ENCODE measurements at regions not wholly inside any gene's neighbourhood (a gene's known extent, or its start where the extent isn't known, plus 50 kb on each side); places are given as distances from the start of the nearest gene placed in this dataset.

GRCh38 chr5:113673041-113673440, 159.5 kb downstream of the YTHDC2 start:
- ChIA-PET CTCF (interaction anchor here (0.6 kb wide), 1 partner anchor 426 kb away, joined by 3 read pairs; no protein-coding TSS in a partner anchor), POLR2A (no interaction called here)
- TF ChIP-seq CTCF (IDR thresholded peaks at IDR 0.05; ENCODE audit: insufficient read depth, low read depth, low read length) = no peak
- H3K27me3 ChIP-seq (ENCODE audit: control insufficient read depth, insufficient read depth, low read length) = no peaks in the 10 kb centered on the region
- H3K36me3 ChIP-seq (ENCODE audit: control insufficient read depth, insufficient read depth, low read length) = no peaks in the 10 kb centered on the region
- H3K4me3 ChIP-seq (ENCODE audit: low read depth, low read length) = no peak overlapping the region
- DNase-seq (ENCODE audit: low read depth) = no peak

GRCh38 chr5:113675166-113675565, 161.7 kb downstream of the YTHDC2 start:
- Histone ChIP-seq H3K27me3 (ENCODE audit: control insufficient read depth, insufficient read depth, low read length) (no peaks in the 10 kb centered on the region), H3K4me3 (ENCODE audit: low read depth, low read length) (no peak overlapping the region), H3K36me3 (ENCODE audit: control insufficient read depth, insufficient read depth, low read length) (no peaks in the 10 kb centered on the region)
- ChIA-PET POLR2A (no interaction called here), CTCF (interaction anchor here (0.7 kb wide), 2 partner anchors 775 to 784 kb away, joined by 3 to 5 read pairs; no protein-coding TSS in a partner anchor)
- DNase-seq (ENCODE audit: low read depth) = no peak
- no peak for TF ChIP-seq CTCF (IDR thresholded peaks at IDR 0.05; ENCODE audit: insufficient read depth, low read depth, low read length)

GRCh38 chr5:113678202-113678601, 164.7 kb downstream of the YTHDC2 start:
- no peaks in the 10 kb centered on the region for H3K36me3 ChIP-seq (ENCODE audit: control insufficient read depth, insufficient read depth, low read length)
- POLR2A ChIA-PET = no interaction called here
- TF ChIP-seq CTCF (IDR thresholded peaks at IDR 0.05; ENCODE audit: insufficient read depth, low read depth, low read length) = no peak
- CTCF ChIA-PET = interaction anchor here (0.7 kb wide), 1 partner anchor 18 kb away, joined by 3 read pairs; no protein-coding TSS in a partner anchor
- H3K27me3 ChIP-seq (ENCODE audit: control insufficient read depth, insufficient read depth, low read length) = no peaks in the 10 kb centered on the region
- H3K4me3 ChIP-seq (ENCODE audit: low read depth, low read length) = no peak overlapping the region
- DNase-seq (ENCODE audit: low read depth) = no peak

GRCh38 chr5:113678924-113679575, 165.6 kb downstream of the YTHDC2 start:
- Histone ChIP-seq H3K27me3 (ENCODE audit: control insufficient read depth, insufficient read depth, low read length) (no peaks in the 10 kb centered on the region), H3K36me3 (ENCODE audit: control insufficient read depth, insufficient read depth, low read length) (no peaks in the 10 kb centered on the region), H3K4me3 (ENCODE audit: low read depth, low read length) (no peak overlapping the region)
- ChIA-PET CTCF (interaction anchor here (0.6 to 1.8 kb wide), 9 partner anchors 14 to 1109 kb away, joined by 3 to 10 read pairs (median 3); no protein-coding TSS in a partner anchor), POLR2A (no interaction called here)
- TF ChIP-seq CTCF (IDR thresholded peaks at IDR 0.05; ENCODE audit: insufficient read depth, low read depth, low read length) = peak; percentile 76
- DNase-seq (ENCODE audit: low read depth) = no peak

- CTCF ChIA-PET = interaction anchor here (0.6 to 1.8 kb wide), 9 partner anchors 18 to 1389 kb away, joined by 3 to 10 read pairs (median 3); no protein-coding TSS in a partner anchor
- TF ChIP-seq CTCF (IDR thresholded peaks at IDR 0.05; ENCODE audit: insufficient read depth, low read depth, low read length) = no peak
- Histone ChIP-seq H3K4me3 (ENCODE audit: low read depth, low read length) (no peak overlapping the region), H3K36me3 (ENCODE audit: control insufficient read depth, insufficient read depth, low read length) (no peaks in the 10 kb centered on the region), H3K27me3 (ENCODE audit: control insufficient read depth, insufficient read depth, low read length) (no peaks in the 10 kb centered on the region)
- no peak for DNase-seq (ENCODE audit: low read depth)
- POLR2A ChIA-PET = no interaction called here
Observed at GRCh38 chr5:113680534-113680933, 167.0 kb downstream of the YTHDC2 start.

Data from BJ (cell line).